HEK293T (cell line): ENCODE measurements at regions not wholly inside any gene's neighbourhood (a gene's known extent, or its start where the extent isn't known, plus 50 kb on each side); places are given as distances from the start of the nearest gene placed in this dataset.

Experiments
- BHLHE40 ChIP-seq: fragments of 450-650 bp; IDR thresholded peaks from 2 replicates; pipeline ENCODE4 v1.6.1; 2016; ENCODE audit warnings: mild to moderate bottlenecking, moderate library complexity, borderline replicate concordance
- LEF1 ChIP-seq: fragments of 450-650 bp; IDR thresholded peaks from 2 replicates; pipeline ENCODE4 v1.6.1; 2017; ENCODE audit warnings: mild to moderate bottlenecking, borderline replicate concordance
- NFRKB ChIP-seq: fragments of 450-650 bp; IDR thresholded peaks from 2 replicates; pipeline ENCODE4 v1.6.1; 2016; ENCODE audit warnings: mild to moderate bottlenecking, moderate library complexity
- PKNOX1 ChIP-seq: fragments of 450-650 bp; IDR thresholded peaks from 2 replicates; pipeline ENCODE4 v1.6.1; 2016
- SP1 ChIP-seq: fragments of 450-650 bp; IDR thresholded peaks from 2 replicates; pipeline ENCODE4 v1.6.1; 2017
- SUZ12 ChIP-seq: fragments of 450-650 bp; IDR thresholded peaks from 2 replicates; pipeline ENCODE4 v1.6.1; 2016; ENCODE audit warnings: mild to moderate bottlenecking
- TARDBP ChIP-seq: fragments of 450-650 bp; IDR thresholded peaks from 2 replicates; pipeline ENCODE4 v1.6.1; 2016

GRCh38 chr6:106844930-106845329, 129.6 kb downstream of the CD24 start:
- TF ChIP-seq NFRKB (no peak), SUZ12 (no peak), PKNOX1 (no peak), LEF1 (no peak), SP1 (no peak), BHLHE40 (no peak), TARDBP (no peak)
